Right renal pelvis (tissue), 4 donors: ENCODE measurements at regions not wholly inside any gene's neighbourhood (a gene's known extent, or its start where the extent isn't known, plus 50 kb on each side); places are given as distances from the start of the nearest gene placed in this dataset.

Experiments used
- DNase-seq, 4 donors: peaks; one replicate each; pipeline ENCODE4 v3.0.0-alpha.2; 2013; ENCODE audit warnings: low read depth in 4 of 4, low spot score in 3 of 4, missing footprints in 1 of 4

DNA sequence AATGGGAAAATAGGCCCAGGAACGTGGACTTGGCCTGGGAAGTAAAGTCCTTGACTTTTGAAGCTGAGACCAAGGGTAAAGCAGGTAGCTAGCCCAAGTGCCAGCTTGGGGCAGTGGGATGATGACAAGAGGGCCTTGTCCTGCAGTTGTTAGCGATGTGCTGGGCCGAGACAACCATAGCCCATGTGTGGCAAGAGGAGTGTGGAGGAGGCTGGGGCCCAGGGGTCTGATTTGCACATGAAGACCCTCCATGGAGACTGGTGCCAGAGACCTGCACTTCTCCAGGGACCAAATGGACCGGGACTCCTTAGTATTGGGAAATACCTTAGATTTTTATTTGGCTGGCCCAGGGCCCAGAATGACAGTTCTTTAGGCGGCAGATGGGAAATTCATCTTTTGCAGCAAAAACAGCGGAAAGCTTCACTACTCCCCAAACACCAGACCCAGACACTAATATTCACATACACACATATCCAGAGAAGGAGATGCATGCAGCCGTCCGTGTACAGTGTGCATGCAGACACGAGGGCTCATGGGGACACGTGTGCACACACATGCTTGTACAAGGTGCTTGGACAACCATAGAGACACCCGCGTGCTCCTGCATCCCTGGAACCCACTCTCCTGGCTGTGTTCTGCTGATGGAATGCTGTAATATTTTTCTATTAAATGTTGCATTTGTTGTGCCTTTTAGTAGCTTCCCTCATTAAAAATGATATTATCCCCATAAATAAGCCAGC lies 78.1 kb upstream of the CSF3R start:
- DNase-seq: no peak

DNA sequence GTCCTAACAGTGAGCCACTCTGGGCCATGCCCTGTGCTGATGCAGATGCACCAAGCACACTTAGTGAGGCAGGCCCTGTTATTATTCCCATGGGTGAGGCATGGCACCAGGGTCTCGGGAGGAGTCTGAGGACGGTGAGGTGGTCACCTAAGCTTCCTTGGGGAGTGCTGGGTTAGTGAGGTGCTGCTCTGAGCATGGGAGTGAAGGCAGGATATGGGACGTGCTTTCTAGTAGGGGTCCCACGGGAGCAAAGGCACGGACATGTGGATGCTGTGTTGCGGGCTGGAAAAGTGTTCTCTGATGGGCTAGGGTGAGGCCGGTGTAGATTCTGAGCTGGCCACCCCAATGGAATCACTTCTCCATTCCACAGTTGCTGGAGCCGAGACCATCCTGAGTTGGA lies 77.5 kb upstream of the CSF3R start:
- no peak for DNase-seq

DNA sequence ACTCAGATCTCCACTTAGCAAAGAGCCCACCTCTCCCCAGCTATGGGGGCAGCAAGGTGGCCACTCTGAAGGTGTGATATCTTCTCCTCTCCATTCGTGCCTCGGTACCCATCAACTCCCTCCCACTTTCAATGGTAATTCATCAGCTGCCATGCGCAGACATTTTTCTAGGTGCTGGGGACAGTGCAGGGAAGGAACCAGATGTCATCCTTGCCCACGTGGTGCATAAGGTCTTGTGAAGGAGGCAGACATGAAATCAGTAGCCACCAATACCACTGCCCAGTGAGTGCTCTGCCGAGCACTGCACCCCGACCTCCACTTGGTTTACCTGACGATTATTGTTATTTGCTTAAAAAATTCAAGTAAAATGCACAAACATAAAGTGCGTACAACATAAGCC lies 76.3 kb upstream of the CSF3R start:
- no peak for DNase-seq

DNA sequence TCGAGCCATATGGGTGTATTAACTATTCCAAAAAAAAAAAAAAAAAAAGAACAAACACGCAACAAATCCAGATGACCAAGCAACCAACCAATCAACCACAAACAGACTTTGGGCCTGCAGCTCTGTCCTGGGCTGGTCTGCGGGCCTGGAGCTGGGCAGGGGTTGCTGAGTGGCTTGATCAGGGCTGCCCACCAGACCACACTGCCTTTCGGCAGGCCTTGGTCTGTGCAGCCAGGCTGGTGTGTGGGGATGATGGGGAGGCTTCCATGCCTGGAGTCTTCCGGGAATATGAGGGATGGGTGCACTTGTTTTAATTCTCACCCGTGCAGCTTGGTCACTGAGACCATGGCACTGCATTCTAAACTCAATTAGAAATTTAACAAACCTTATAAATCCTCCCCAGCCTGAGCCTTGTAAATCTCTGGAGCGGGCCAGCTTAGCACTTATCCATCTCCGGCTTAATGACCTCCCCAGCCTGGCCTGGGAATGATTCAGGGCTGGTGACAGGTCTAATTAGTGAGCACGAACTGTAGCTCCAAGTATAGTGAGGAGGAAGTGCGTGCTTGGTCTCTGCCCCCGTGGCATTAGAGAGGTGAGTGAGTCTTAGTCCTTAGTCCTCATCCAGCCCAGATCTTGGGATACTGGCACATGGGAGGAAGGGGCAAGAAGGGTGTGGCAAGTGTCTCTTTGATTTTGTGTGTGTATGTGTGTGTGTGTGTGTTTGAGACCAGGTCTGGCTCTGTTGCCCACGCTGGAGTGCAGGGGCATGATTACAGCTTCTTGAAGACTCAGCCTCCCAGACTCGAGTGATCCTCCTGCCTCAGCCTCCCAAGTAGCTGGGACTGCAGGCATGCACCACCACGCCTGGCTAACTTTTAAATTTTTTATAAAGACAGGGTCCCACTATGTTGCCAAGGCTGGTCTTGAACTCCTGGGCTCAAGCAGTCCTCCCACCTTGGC lies 74.6 kb upstream of the CSF3R start:
- no peak for DNase-seq

DNA sequence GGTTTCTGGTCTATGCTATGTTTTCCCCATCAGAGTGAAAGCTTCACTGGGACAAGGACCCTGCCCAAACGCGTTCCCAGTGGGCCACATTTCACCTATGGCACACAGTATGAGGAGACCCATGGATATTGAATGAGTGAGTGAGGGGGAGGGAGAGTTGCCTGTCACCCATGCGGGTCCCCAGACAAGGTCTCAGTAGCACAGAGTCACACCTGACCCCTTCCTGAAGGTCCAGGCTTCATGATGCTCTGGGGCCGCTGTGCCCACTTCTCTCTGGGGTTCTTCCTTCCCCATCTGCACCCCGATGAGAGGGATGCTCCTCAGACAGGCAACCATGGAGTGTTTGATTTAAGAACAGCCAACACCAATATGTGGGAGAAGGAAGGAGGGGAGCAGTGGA lies 72.3 kb upstream of the CSF3R start:
- DNase-seq: no peak

DNA sequence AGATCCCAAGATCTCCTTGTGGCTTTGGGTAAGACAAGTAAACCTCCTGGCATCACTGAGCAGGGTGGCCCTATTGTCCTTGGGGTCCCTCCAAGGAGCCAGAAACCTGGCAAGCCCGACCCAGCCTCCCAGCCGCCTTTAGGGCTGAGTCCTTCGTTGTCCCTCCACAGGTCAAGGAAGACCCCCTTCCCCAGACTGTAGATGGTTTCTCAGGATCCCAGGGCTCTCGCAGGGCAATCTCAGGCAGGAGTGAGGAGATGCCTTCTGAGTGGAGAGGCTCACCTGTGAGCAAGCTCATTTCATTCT lies 71.6 kb upstream of the CSF3R start:
- no peak for DNase-seq

DNA sequence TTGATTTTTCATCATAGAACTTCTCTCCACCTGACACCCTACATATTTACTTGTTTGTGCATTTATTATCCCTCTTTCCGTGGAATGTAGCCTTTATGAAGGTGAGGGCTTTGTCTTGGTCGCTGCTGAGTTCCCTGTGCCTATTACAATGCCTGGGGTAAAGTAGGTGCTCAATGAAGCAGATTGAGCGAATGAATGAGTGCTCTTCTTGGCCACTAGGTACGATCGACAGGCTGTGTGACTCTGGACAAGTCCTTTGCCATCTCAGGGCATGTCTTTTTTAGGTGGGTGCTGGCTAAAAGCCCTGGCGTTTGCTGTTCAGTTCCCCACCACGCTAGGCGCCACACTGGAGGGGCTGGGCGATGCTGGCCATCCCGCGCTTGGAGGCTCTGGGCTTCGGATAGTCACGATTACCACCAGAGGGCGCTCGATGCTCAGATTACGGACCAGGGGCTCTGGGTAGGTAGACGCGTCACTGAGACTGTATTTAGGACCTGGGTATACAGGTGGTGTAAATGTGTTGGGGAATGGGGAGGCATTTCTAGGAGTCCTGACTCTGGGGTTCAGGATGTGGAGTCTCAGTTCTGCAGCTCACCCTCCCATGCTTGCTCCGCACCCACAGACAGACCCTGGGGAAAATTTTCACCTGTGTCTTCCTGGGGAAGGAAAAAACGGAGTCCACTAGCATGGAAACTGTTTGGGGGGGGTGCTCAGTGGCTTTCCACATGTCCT lies 71.0 kb upstream of the CSF3R start:
- DNase-seq: peak; percentile 32 to 50 (median 43)

DNA sequence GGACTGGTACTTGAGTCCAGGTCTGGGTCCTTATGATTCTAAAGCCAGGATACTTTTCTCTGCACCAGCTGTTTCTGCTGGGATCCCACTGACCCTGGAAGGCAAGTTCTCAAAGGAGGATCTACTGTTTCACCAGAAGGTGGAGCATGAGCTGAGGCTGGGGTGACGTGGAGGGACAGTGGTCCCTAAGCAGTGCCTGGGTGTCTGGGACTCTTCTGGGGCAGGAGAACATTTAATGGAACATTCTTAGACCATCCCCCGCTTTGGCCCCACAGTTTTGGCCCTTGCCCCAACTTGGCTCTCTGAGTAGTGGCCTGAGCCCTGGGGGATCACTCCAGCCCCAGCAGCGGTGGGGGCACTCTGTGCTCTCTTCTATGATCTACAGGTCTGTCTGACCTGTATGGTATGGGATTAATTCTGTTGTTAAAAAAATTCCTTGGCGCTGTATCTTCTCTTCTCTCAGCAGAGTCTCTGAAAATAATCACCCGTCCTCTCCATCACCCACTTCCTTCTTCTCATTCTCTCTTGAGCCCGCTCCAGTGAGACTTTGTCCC lies 60.3 kb upstream of the CSF3R start:
- no peak for DNase-seq

DNA sequence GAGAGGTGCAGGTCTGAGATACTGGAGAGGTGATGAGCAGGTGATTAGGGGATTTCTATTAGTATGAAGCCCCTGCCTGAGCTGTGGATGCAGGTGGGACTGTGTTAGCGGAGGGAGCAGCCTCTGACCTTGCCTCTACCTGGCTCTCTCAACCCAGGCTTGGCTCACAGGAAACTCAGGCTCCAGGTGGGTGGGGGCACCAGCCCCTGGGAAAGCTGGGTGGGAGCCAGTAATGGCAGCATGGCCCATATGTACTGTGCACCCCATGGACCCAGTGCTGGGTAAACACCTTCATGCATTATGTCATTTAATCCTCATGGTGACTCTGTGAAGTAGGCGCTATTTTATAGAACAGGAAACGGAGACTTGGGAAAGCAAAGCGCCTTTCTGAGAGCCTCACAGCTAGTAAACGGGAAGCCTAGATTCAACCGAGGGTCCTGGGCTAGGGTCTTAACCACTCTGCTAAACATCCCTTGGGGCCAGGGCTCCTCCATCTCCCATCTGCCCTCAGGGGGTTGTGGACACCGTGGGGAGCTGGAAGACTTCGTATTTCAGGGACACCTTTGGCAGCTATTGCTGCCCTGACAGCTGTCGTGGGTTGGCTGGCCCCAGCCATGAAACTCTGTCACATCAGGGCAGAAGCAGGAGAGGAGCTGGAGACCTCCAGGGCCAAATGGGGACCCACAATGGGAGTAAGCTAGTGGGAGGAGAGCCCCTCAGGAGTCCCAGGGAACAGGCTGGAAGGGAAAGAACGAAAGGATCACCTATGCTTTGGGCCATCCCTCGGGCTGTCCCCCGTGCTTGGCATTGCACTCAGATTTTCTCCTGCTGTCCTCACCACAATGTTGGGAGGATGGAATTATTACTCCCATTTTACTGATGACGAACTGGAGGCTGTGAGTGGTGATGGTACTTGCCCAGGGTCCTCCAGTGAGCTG lies 59.6 kb upstream of the CSF3R start:
- no peak for DNase-seq

DNA sequence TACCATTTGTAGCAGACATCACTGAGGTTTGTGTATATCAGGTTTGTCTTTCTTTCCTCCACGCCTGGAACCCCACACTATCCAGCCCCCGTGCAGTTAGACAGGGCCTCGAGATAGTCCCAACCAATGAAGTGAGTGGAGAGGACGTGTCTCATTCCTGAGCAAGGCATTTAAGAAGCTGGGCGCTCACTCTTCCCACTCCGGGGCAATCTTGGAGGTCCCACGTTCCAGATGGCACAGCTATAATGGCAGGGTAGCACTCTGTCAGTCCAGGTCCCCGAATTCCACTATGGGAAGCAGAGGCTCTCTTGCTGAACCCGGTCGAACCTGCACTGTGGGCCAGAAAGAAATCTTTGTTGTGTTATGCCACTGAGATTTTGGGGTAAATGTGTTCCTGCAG lies 57.3 kb upstream of the CSF3R start:
- no peak for DNase-seq

DNA sequence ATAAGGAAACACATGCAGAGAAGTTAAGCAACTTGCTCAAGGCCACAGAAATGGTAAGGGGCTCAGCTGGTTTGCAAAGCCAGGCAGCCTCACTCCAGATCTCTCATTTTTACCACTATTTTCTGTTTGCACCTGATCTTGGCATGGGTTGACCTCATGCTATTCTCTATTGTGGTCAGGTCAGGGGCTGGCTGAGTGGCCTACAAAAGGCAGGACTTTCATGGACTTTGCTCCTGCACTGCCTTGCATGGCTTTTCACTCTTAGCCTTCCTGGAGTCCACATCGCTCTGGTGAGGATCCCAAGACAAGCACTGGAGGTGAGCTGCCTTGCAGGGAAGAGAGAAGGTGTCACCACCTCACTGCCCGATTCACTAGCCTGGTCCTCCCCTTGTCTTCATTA lies 56.8 kb upstream of the CSF3R start:
- DNase-seq: no peak

DNA sequence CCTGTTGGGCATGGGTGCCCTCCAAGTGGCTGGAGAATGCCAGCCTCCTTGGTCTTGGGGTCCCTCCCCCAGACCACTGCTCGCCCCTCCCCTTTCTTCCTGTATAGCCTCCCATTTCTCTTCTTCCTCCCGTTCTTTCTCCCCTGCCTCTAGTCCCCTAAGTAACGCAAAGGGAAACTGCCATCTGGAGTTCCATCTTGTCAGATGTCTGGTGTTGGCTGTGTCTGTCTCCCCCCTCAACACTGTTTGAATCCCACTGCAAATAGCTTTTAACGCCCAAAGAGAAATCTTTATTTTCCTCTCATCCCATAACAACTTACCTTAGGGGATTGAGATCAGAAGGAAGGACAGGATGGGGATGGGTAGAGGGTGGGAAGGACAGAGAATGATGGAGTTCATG lies 55.3 kb upstream of the CSF3R start:
- DNase-seq: no peak

DNA sequence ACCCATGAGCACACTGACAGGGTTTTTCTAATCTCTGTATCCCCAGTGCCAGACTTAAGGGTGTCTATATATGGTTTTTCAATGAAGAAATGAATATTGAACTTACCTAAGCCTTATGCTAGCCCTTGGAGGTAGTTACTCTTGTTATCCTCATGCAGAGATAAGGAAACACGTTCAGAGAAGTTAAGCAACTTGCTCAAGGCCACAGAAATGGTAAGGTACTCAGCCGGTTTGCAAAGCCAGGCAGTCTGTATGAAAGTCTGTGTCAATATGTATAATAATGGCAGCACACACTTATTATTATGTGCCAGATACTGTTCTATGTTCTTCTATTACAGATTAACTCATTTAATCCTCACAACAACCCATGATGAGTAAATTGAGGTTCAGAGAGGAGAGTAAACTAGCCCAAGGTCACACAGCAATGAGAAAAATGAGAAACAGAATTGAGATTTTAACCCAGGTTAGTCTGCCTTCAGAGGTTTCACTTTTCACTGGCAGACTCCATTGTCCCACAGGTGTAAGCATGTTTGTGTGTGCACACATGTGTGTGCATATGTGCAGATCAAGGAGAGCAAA lies 54.6 kb upstream of the CSF3R start:
- DNase-seq: no peak

DNA sequence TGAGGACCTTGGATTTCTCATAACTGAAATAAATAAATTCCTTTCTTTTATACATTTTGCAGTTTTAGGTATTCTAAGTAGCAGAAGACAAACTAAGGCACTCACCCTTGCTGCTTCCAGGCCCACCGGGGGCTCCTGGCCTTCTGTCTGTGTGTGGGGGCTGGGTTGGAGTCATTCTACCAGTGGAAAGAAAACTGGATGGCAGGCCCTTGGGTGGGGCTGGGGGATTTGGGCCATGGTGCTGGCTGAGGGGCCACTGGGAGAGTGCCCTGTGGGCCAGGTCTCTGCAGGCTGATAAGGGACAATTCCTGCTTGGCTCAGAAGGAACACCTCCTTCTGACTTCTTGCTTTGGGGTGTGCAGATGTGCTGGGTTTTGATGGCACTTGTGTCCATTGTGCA lies 54.0 kb upstream of the CSF3R start:
- no peak for DNase-seq

DNA sequence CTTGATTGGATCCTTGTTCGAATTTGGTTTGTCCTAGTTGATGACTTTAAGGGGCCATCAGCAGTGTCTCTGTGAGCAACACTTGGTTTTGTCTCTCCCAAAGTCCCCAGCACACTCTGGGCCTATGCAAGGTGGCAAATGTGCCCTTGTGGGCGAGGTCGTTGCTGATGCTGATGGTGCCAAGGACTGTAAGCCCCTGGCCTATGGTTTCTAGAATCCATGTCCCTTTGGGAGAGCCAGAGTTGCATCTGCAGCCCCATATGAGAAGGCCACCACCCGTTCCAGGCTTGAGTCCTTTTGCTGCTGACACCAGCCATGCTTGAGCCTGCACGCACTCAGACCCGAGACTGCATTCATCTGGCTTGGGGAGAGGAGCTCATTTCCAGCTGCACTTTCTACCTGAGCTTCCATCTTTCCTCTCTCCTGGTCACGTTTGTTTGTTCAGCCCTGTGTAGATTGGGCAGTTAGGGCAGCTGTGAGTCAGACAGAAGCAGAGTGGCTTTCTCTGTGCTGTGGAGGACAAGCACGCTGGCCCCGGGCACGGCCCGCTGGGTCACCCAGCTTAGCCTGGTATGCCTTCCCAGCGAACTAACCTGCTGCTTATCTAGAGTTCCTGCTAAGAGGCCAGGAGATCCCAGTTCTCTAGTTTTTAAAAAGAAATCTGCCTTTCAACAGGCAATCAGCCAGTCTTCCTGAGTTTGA lies 52.1 kb upstream of the CSF3R start:
- DNase-seq: no peak

DNA sequence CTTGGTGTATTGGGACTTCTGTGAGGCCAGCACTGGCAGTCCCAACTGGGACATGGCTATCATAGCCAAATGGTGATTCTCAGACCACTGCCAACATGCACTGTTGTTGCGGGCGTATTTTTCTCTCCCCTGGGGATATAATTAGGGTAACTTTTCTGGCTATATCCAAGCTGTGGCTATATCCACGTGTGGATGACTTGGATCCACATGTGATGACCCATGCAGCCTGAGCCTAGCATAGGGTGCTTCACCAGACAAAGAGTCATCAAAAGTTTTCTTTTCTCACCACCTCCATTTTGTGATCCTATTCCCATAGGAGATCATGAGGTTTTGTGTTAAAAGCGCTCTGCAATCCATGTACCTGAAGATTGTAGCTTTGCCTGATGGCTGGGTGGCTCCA lies 51.2 kb upstream of the CSF3R start:
- DNase-seq: no peak

DNA sequence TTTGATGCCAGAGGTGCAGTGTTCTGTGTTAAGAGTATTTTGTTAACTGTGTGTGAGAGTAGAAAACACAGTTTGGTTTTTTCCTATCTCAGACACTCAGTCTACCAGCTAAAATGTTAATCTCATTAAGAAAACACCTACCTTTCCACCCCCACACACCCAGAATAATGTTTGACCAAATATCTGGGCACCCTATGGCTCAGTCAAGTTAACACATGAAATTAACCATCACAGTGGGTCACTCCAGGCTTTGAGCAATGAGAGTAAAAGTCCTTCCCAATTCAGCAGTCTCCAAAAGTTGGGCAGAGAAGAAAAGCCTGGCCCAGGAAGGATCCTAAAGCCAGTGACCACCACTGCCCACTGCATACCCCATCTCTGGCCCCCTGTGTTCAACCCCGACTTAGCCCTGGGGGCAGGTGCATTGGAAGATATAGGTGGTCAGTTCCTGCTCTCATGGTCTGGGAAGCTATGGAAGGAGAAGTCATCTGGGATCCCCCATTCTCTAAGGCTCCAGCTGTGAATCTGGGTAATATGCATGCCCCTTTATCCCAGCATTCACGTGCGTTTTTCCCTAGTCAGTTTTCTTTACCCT lies 50.2 kb upstream of the CSF3R start:
- DNase-seq: no peak
